ENCODE measurements at regions not wholly inside any gene's neighbourhood (a gene's known extent, or its start where the extent isn't known, plus 50 kb on each side); places are given as distances from the start of the nearest gene placed in this dataset.

- TF ChIP-seq CTCF (IDR thresholded peaks at IDR 0.05) (no peak), POLR2A (IDR thresholded peaks at IDR 0.05) (no peak)
Observed at GRCh38 chr1:79629414-79629813, 622.9 kb upstream of the ADGRL4 start.

All from adrenal gland (tissue), 5 donors.